Tibial nerve (tissue), 4 donors: ENCODE measurements at regions not wholly inside any gene's neighbourhood (a gene's known extent, or its start where the extent isn't known, plus 50 kb on each side); places are given as distances from the start of the nearest gene placed in this dataset.

Experiments
- CTCF ChIP-seq, 5 experiments: fragments of 200-600 bp in 3 of 5; fragments of 450-650 bp in 2 of 5; sonication (generic) in 3 of 5; IDR thresholded peaks; one replicate each; pipeline ENCODE4 v1.5.1; 2016 to 2019; ENCODE audit warnings: antibody characterized with exemption in 5 of 5, mild to moderate bottlenecking in 3 of 5, moderate library complexity in 2 of 5
- EP300 ChIP-seq, 2 donors: sonication (generic); formaldehyde crosslinking; IDR thresholded peaks; one replicate each; pipeline ENCODE4 v1.6.1; 2017; ENCODE audit warnings: antibody characterized with exemption in 2 of 2, mild to moderate bottlenecking in 1 of 2
- POLR2A ChIP-seq, 2 donors: fragments of 450-650 bp; IDR thresholded peaks; one replicate each; pipeline ENCODE4 v1.6.1; 2017; ENCODE audit warnings: antibody characterized with exemption in 2 of 2, mild to moderate bottlenecking in 2 of 2, moderate library complexity in 2 of 2

DNA sequence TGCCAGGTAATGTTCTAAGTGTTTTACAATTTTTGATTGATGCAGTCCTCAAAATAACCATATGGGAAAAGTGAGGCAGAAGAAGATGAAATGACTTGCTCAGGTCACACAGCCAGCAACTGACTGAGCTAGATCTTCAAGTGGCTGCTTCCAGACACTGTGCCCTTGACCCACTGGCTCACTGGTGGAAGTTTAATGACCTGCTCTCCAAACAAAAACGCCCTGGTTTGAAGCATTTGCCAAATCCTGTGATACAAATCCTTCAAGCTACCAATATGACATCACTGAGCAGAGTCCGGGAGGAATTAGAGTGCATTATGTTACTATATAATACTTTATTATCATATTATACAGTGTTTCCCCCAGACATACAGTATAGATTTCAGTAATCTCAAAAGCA lies 459.4 kb downstream of the GADD45G start:
- TF ChIP-seq CTCF (IDR thresholded peaks at IDR 0.05) (no peak), POLR2A (IDR thresholded peaks at IDR 0.05) (no peak), EP300 (IDR thresholded peaks at IDR 0.05) (no peak)
